SH-SY5Y (cell line): ENCODE measurements at regions not wholly inside any gene's neighbourhood (a gene's known extent, or its start where the extent isn't known, plus 50 kb on each side); places are given as distances from the start of the nearest gene placed in this dataset.

Experiments used
- GATA2 ChIP-seq: IDR thresholded peaks from 2 replicates; pipeline ENCODE4 v1.6.1; 2011; ENCODE audit warnings: mild to moderate bottlenecking, low read depth, low read length
- GATA3 ChIP-seq: IDR thresholded peaks from 2 replicates; pipeline ENCODE4 v1.6.1; 2011; ENCODE audit warnings: low read depth, mild to moderate bottlenecking, low read length, moderate library complexity

GRCh38 chr2:221255862-221256261 lies 316.2 kb downstream of the EPHA4 start:
- TF ChIP-seq GATA2 = no peak
- TF ChIP-seq GATA3 = no peak
